HepG2 (cell line): ENCODE measurements at regions not wholly inside any gene's neighbourhood (a gene's known extent, or its start where the extent isn't known, plus 50 kb on each side); places are given as distances from the start of the nearest gene placed in this dataset.

Source experiments
- CEBPG ChIP-seq: IDR thresholded peaks from 2 replicates; pipeline ENCODE4 v1.6.1; 2016
- JUND ChIP-seq: sonication (generic); formaldehyde crosslinking; IDR thresholded peaks from 2 replicates; pipeline ENCODE4 v1.8.0; 2022; ENCODE audit warnings: mild to moderate bottlenecking, missing genetic modification reagents
- NR3C1 ChIP-seq: sonication (generic); formaldehyde crosslinking; IDR thresholded peaks from 2 replicates; pipeline ENCODE4 v1.4.0; 2020; ENCODE audit warnings: missing genetic modification reagents
- TEAD3 ChIP-seq: optimal IDR thresholded peaks from 2 replicates; pipeline ENCODE3; 2016; ENCODE audit warnings: borderline replicate concordance
- ZNF619 ChIP-seq: sonication (generic); formaldehyde crosslinking; IDR thresholded peaks from 2 replicates; pipeline ENCODE4 v1.4.0; 2020; ENCODE audit warnings: mild to moderate bottlenecking, missing genetic modification reagents
- TF ChIP-seq, protein P1 (sequence below), 2 experiments: sonication (generic) in 1 of 2; formaldehyde crosslinking in 1 of 2; IDR thresholded peaks; 2 replicates each; pipeline versions ENCODE4 v1.6.1 to v1.9.0; 2014 to 2022; ENCODE audit warnings: antibody characterized with exemption in 1 of 2, borderline replicate concordance in 1 of 2, inconsistent platforms in 1 of 2, low read depth in 1 of 2, missing genetic modification reagents in 1 of 2
- TF ChIP-seq, protein P2 (sequence below): sonication (generic); formaldehyde crosslinking; IDR thresholded peaks from 2 replicates; pipeline ENCODE4 v1.5.0; 2020; ENCODE audit warnings: mild to moderate bottlenecking, missing genetic modification reagents, borderline replicate concordance
- TF ChIP-seq, protein P3 (sequence below): IDR thresholded peaks from 2 replicates; pipeline ENCODE4 v1.6.1; 2016; ENCODE audit warnings: control low read depth

DNA sequence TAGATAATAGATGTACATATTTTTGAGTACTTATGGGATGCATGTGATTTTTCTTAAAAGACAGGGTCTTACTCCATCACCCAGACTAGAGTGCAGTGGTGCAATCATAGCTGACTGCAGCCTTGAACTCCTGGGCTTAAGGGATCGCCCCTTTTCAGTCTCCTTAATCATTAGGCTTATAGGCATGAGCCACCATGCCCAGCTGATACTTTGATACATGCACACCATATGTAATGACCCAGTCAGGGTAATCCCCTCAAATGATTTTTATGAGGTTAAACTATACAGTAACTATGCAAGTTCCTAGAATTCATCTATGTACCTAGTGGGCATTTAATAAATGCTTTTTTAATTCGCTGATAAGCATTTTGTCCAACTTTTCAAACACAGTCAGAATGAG lies 292.3 kb downstream of the DTWD2 start (continued):
- TF ChIP-seq, protein P1, sequence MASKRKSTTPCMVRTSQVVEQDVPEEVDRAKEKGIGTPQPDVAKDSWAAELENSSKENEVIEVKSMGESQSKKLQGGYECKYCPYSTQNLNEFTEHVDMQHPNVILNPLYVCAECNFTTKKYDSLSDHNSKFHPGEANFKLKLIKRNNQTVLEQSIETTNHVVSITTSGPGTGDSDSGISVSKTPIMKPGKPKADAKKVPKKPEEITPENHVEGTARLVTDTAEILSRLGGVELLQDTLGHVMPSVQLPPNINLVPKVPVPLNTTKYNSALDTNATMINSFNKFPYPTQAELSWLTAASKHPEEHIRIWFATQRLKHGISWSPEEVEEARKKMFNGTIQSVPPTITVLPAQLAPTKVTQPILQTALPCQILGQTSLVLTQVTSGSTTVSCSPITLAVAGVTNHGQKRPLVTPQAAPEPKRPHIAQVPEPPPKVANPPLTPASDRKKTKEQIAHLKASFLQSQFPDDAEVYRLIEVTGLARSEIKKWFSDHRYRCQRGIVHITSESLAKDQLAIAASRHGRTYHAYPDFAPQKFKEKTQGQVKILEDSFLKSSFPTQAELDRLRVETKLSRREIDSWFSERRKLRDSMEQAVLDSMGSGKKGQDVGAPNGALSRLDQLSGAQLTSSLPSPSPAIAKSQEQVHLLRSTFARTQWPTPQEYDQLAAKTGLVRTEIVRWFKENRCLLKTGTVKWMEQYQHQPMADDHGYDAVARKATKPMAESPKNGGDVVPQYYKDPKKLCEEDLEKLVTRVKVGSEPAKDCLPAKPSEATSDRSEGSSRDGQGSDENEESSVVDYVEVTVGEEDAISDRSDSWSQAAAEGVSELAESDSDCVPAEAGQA (IDR thresholded peaks at IDR 0.05; ENCODE audit: low read depth): no peak
- TF ChIP-seq, protein P1 (CRISPR knock-in tag; IDR thresholded peaks at IDR 0.05; ENCODE audit: borderline replicate concordance): no peak
- TF ChIP-seq TEAD3 (CRISPR knock-in tag): no peak
- no peak for TF ChIP-seq NR3C1
- no peak for TF ChIP-seq CEBPG (CRISPR knock-in tag)
- TF ChIP-seq, protein P2, sequence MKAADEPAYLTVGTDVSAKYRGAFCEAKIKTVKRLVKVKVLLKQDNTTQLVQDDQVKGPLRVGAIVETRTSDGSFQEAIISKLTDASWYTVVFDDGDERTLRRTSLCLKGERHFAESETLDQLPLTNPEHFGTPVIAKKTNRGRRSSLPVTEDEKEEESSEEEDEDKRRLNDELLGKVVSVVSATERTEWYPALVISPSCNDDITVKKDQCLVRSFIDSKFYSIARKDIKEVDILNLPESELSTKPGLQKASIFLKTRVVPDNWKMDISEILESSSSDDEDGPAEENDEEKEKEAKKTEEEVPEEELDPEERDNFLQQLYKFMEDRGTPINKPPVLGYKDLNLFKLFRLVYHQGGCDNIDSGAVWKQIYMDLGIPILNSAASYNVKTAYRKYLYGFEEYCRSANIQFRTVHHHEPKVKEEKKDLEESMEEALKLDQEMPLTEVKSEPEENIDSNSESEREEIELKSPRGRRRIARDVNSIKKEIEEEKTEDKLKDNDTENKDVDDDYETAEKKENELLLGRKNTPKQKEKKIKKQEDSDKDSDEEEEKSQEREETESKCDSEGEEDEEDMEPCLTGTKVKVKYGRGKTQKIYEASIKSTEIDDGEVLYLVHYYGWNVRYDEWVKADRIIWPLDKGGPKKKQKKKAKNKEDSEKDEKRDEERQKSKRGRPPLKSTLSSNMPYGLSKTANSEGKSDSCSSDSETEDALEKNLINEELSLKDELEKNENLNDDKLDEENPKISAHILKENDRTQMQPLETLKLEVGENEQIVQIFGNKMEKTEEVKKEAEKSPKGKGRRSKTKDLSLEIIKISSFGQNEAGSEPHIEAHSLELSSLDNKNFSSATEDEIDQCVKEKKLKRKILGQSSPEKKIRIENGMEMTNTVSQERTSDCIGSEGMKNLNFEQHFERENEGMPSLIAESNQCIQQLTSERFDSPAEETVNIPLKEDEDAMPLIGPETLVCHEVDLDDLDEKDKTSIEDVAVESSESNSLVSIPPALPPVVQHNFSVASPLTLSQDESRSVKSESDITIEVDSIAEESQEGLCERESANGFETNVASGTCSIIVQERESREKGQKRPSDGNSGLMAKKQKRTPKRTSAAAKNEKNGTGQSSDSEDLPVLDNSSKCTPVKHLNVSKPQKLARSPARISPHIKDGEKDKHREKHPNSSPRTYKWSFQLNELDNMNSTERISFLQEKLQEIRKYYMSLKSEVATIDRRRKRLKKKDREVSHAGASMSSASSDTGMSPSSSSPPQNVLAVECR (CRISPR knock-in tag): no peak
- TF ChIP-seq, protein P3, sequence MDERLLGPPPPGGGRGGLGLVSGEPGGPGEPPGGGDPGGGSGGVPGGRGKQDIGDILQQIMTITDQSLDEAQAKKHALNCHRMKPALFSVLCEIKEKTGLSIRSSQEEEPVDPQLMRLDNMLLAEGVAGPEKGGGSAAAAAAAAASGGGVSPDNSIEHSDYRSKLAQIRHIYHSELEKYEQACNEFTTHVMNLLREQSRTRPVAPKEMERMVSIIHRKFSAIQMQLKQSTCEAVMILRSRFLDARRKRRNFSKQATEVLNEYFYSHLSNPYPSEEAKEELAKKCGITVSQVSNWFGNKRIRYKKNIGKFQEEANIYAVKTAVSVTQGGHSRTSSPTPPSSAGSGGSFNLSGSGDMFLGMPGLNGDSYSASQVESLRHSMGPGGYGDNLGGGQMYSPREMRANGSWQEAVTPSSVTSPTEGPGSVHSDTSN (CRISPR knock-in tag): no peak
- TF ChIP-seq ZNF619 (CRISPR knock-in tag): no peak
- TF ChIP-seq JUND: no peak
